ENCODE measurements at regions not wholly inside any gene's neighbourhood (a gene's known extent, or its start where the extent isn't known, plus 50 kb on each side); places are given as distances from the start of the nearest gene placed in this dataset.

DNA sequence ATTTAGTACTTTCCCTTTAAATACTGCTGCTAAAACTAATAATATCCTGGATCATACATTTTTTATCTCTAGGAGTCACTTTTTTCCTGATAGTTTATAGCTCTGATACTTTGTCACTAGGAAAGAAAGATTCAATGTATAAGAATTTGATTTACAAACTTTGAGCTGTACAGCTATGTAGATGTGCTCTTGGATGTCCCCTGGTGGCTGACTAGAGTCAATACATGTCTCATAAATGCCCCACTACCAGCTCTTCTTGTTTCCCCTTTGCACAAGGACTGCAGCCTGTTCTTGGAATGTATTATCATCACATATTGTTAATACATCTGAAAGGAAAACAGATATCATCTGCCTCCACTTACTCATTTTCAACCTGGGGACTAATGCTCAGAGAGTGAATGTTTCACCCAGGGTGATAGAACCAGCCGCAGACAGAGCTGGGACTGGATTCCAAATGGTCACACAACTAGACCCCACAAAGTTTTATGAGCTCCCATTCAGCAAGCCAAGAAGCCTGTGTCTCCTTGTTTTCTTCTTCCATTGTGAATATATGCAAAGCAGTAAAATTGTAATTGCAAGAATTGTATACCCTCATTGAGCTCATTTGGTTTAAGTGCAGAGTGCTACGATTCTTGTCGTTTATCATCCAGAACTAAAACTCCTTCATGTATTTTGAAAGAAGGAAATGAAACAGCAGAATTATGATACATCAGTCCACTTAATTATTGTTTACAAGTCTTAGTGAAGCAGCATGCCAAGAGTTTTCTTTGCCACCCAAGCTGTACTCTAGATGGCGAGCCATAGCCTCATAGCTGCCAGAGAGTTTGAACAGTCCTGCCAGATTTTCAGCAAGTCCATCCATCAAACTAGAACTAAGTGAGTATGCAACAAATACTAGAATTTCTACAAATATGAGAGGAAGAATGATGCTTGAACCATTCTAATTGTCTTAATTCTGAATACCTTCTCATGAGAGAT, 261.6 kb upstream of the LMCD1 start:
- DNase-seq (ENCODE audit: low read depth) = peak; percentile 20
- TF ChIP-seq, protein P1, sequence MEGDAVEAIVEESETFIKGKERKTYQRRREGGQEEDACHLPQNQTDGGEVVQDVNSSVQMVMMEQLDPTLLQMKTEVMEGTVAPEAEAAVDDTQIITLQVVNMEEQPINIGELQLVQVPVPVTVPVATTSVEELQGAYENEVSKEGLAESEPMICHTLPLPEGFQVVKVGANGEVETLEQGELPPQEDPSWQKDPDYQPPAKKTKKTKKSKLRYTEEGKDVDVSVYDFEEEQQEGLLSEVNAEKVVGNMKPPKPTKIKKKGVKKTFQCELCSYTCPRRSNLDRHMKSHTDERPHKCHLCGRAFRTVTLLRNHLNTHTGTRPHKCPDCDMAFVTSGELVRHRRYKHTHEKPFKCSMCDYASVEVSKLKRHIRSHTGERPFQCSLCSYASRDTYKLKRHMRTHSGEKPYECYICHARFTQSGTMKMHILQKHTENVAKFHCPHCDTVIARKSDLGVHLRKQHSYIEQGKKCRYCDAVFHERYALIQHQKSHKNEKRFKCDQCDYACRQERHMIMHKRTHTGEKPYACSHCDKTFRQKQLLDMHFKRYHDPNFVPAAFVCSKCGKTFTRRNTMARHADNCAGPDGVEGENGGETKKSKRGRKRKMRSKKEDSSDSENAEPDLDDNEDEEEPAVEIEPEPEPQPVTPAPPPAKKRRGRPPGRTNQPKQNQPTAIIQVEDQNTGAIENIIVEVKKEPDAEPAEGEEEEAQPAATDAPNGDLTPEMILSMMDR (IDR thresholded peaks at IDR 0.05; ENCODE audit: control insufficient read depth, insufficient read depth, low read depth, low read length, missing control alignments) = peak; percentile 89
- no peak overlapping the region for H3K4me3 ChIP-seq (ENCODE audit: control insufficient read depth, low read depth, low read length)

DNA sequence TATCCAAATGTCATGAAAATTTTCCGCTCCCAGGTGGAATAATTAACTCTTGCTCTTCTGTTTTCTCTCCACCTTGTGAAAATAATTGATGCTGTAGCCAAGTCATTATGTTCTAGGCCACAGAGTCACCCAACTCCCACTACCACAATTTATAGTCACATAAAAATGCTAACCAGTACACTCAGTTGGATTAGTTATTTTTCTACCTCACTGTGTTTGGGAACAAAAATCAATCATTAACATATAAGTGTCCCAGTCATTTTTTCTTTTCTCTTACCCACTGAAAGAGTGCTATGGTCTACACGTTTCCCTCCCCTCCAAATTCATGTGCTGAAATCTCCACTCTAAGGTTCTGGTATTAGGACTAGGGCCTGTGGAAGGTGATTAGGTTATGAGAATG, 255.6 kb upstream of the LMCD1 start:
- no peak for DNase-seq (ENCODE audit: low read depth)
- TF ChIP-seq, protein P1 (IDR thresholded peaks at IDR 0.05; ENCODE audit: control insufficient read depth, insufficient read depth, low read depth, low read length, missing control alignments) = no peak
- no peak overlapping the region for H3K4me3 ChIP-seq (ENCODE audit: control insufficient read depth, low read depth, low read length)

DNA sequence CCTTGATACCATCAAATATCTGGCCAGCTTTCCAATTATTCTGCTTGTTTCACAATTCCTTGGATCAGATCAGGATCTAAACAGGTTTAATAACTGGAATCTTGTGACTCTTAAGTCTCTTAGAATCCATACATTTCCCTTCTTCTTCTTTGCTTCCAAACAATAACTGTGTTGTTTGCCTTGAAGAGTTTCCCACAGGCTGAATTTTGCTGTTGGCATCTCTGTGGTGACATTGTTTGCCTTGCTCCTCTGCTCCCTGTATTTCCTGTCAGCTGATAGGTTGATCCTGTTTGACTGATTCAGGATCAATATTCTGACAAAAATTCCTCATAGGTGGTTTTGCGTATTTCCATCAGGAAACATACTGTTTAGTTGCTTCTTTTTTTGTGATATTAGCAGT, 248.4 kb upstream of the LMCD1 start:
- DNase-seq (ENCODE audit: low read depth) = no peak
- TF ChIP-seq, protein P1 (IDR thresholded peaks at IDR 0.05; ENCODE audit: control insufficient read depth, insufficient read depth, low read depth, low read length, missing control alignments) = no peak
- H3K4me3 ChIP-seq (ENCODE audit: control insufficient read depth, low read depth, low read length) = no peak overlapping the region

DNA sequence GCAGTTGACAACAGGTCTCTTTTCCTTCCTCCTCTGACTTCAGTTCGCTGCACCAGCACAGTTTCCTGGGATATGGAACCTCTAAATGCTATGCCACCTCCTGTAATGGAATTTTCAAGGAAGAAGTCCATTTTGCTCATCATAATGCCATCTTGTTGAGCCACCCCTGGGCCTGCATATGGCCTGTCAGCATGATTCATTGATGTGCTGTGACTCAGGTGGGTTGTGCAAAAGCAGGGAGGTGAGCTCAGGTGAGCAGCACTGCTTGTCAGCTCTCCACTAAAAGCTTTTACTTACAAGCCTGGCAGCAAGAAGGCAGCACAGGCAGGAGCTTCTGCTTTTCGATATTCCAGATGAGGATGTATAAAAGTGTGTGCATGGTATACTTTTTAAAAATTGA, 247.1 kb upstream of the LMCD1 start:
- TF ChIP-seq, protein P1 (IDR thresholded peaks at IDR 0.05; ENCODE audit: control insufficient read depth, insufficient read depth, low read depth, low read length, missing control alignments) = no peak
- H3K4me3 ChIP-seq (ENCODE audit: control insufficient read depth, low read depth, low read length) = no peak overlapping the region
- no peak for DNase-seq (ENCODE audit: low read depth)

DNA sequence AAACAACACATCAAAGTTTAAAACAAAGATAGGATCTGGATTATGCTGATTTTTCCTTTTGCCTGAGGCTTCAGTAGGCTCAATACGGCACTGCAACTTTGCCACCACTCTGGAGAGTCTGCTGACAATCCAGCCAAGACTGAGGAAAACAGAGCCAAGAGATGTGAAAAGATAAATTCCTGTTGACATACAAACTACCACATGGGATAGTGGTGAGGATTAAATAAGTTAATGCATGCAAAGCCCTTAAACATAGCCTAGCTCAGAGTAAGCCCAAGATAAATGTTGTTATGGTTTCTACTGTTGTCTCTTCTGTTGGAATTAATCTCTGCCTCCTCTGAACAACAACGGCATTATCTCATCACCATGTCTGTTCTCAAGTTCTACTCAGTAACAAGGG, 245.9 kb upstream of the LMCD1 start:
- DNase-seq (ENCODE audit: low read depth) = no peak

DNA sequence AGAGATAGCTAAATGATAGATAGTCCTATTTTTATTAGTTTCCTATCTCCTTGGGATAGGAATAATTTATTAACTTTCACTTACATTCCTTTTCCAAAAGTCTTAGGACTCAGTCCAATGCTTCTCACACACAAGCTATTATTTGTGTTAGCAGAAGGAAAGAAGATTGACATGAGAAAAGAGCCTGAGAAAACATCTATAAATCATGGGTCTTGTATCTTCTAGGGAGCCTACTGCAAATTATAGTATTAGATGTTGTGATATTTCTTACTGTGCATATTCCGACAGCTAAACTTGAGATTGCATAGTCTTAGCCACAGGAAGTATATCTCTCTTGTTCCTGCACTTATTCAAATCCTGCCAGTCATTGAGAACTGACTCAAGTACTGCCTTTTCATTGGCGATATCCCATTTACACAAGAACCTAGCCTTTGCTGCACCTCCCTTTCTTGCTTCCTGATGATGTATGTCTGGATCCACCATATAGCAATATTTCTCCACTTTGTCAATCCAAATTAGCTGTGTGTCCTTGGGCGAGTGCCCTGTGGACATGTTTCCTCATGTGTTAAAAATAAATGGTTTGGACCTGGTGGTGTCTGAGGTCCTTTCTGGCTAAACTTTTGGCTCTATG, 245.1 kb upstream of the LMCD1 start:
- TF ChIP-seq, protein P1 (IDR thresholded peaks at IDR 0.05; ENCODE audit: control insufficient read depth, insufficient read depth, low read depth, low read length, missing control alignments) = no peak
- no peak overlapping the region for H3K4me3 ChIP-seq (ENCODE audit: control insufficient read depth, low read depth, low read length)

More for the DNA sequence above, 245.9 kb upstream of the LMCD1 start:
- H3K4me3 ChIP-seq (ENCODE audit: control insufficient read depth, low read depth, low read length) = no peak overlapping the region
- TF ChIP-seq, protein P1 (IDR thresholded peaks at IDR 0.05; ENCODE audit: control insufficient read depth, insufficient read depth, low read depth, low read length, missing control alignments) = no peak

More for the DNA sequence above, 245.1 kb upstream of the LMCD1 start:
- no peak for DNase-seq (ENCODE audit: low read depth)
